Choroid plexus epithelial cell (primary cell): ENCODE measurements at regions not wholly inside any gene's neighbourhood (a gene's known extent, or its start where the extent isn't known, plus 50 kb on each side); places are given as distances from the start of the nearest gene placed in this dataset.

Experiments
- DNase-seq: peaks from one replicate; pipeline ENCODE4 v3.0.0-alpha.2; 2010; ENCODE audit warnings: low read depth
- H3K4me3 ChIP-seq: 2 replicates; pipeline ENCODE4 v1.5.1; 2011; ENCODE audit warnings: low read depth, mild to moderate bottlenecking, control low read depth, low read length, moderate library complexity
- TF ChIP-seq, protein P1 (sequence below): conservative IDR thresholded peaks from 2 replicates; pipeline ENCODE4 v1.5.1; 2011; ENCODE audit warnings: low read depth, mild to moderate bottlenecking, control low read depth, inconsistent platforms, low read length, moderate library complexity

- DNase-seq: no peak
- TF ChIP-seq, protein P1, sequence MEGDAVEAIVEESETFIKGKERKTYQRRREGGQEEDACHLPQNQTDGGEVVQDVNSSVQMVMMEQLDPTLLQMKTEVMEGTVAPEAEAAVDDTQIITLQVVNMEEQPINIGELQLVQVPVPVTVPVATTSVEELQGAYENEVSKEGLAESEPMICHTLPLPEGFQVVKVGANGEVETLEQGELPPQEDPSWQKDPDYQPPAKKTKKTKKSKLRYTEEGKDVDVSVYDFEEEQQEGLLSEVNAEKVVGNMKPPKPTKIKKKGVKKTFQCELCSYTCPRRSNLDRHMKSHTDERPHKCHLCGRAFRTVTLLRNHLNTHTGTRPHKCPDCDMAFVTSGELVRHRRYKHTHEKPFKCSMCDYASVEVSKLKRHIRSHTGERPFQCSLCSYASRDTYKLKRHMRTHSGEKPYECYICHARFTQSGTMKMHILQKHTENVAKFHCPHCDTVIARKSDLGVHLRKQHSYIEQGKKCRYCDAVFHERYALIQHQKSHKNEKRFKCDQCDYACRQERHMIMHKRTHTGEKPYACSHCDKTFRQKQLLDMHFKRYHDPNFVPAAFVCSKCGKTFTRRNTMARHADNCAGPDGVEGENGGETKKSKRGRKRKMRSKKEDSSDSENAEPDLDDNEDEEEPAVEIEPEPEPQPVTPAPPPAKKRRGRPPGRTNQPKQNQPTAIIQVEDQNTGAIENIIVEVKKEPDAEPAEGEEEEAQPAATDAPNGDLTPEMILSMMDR: no peak
- H3K4me3 ChIP-seq: no peak overlapping the region
Observed at GRCh38 chr2:117190856-117191559, 623.5 kb upstream of the DDX18 start.

DNA sequence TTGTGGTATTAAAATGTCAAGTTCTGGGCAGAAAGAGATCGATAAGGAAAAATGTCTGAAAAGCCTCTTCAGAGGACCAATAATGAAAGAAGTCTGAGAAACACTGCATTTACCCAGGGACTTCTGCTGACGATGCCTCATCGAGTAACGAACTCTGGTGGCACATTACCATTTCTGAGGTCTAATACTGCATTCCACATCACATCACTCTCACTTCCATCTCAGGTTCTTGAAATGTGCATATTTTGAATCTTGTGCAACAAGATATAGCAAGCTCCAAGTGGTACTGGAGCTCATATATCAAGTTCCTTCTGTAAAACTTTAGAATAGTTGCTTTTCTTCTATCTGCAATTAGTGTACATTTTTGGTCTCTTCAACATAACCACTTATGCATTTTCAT is 619.1 kb upstream of the DDX18 start:
- DNase-seq: no peak

GRCh38 chr2:117199511-117199910 is 615.0 kb upstream of the DDX18 start:
- no peak for DNase-seq
- H3K4me3 ChIP-seq: no peak overlapping the region

More for the DNA sequence above, 619.1 kb upstream of the DDX18 start:
- TF ChIP-seq, protein P1: no peak
- H3K4me3 ChIP-seq: no peak overlapping the region

GRCh38 chr2:117212562-117212961 is 601.9 kb upstream of the DDX18 start:
- TF ChIP-seq, protein P1: no peak
- H3K4me3 ChIP-seq: no peak overlapping the region
- DNase-seq: no peak

More at GRCh38 chr2:117199511-117199910, 615.0 kb upstream of the DDX18 start:
- TF ChIP-seq, protein P1: no peak

GRCh38 chr2:117217145-117217544 is 597.3 kb upstream of the DDX18 start:
- DNase-seq: no peak
- H3K4me3 ChIP-seq: no peak overlapping the region
- TF ChIP-seq, protein P1: no peak

GRCh38 chr2:117222809-117223208 is 591.7 kb upstream of the DDX18 start:
- no peak overlapping the region for H3K4me3 ChIP-seq
- TF ChIP-seq, protein P1: no peak
- no peak for DNase-seq

- DNase-seq: no peak
- no peak overlapping the region for H3K4me3 ChIP-seq
- TF ChIP-seq, protein P1: no peak
Observed at GRCh38 chr2:117232305-117232704, 582.2 kb upstream of the DDX18 start.
